HEK293 (cell line): ENCODE measurements at regions not wholly inside any gene's neighbourhood (a gene's known extent, or its start where the extent isn't known, plus 50 kb on each side); places are given as distances from the start of the nearest gene placed in this dataset.
A peak's percentile ranks its signal among the peaks of the same experiment; 100 is the strongest.

ENCODE experiments used
- CTCF ChIA-PET: fragments of 350-600 bp; formaldehyde crosslinking; extraction: SDS; loops from one replicate; lab custom pipeline; 2021; ENCODE audit warnings: antibody characterized with exemption; lab: Yijun Ruan, JAX
- POLR2A ChIA-PET: fragments of 300-600 bp; formaldehyde crosslinking; extraction: SDS; loops from one replicate; lab custom pipeline; 2020; ENCODE audit warnings: antibody characterized with exemption, inconsistent platforms; lab: Yijun Ruan, JAX
- H3K27ac ChIP-seq: fragments of 200-500 bp; sonication (Bioruptor generic); 2 replicates; pipeline ENCODE4 v1.5.1; 2014; ENCODE audit warnings: low read depth, low read length, control low read depth, inconsistent platforms; ENCODE audit errors: extremely low read depth
- H3K36me3 ChIP-seq, 2 experiments: fragments of 200-500 bp in 1 of 2; sonication (Bioruptor generic) in 1 of 2; 1 replicate in 1 of 2; 2 replicates in 1 of 2; pipeline ENCODE4 v1.5.1; 2014 to 2017; ENCODE audit warnings: inconsistent platforms in 2 of 2, low read length in 2 of 2; ENCODE audit not compliant: control insufficient read depth in 2 of 2, insufficient read depth in 1 of 2
- H3K4me1 ChIP-seq: fragments of 200-500 bp; sonication (Bioruptor generic); 2 replicates; pipeline ENCODE4 v1.5.1; 2014; ENCODE audit warnings: mild to moderate bottlenecking, low read length, inconsistent platforms; ENCODE audit not compliant: control insufficient read depth, insufficient read depth
- H3K4me3 ChIP-seq: 2 replicates; pipeline ENCODE4 v1.5.1; 2011; ENCODE audit warnings: low read depth, mild to moderate bottlenecking, control low read depth, low read length, moderate library complexity
- H3K9me3 ChIP-seq: fragments of 200-500 bp; sonication (Bioruptor generic); 2 replicates; pipeline ENCODE4 v1.5.1; 2014; ENCODE audit warnings: low read depth, low read length, inconsistent platforms; ENCODE audit not compliant: control insufficient read depth, insufficient read depth
- ELK4 ChIP-seq: IDR thresholded peaks from 2 replicates; pipeline ENCODE4 v1.6.1; 2011; ENCODE audit warnings: mild to moderate bottlenecking, low read depth, low read length, borderline replicate concordance
- HOXD13 ChIP-seq: sonication (generic); formaldehyde crosslinking; IDR thresholded peaks from 2 replicates; pipeline ENCODE4 v1.8.0; 2022; ENCODE audit warnings: missing genetic modification reagents, borderline replicate concordance
- IKZF3 ChIP-seq: fragments of 450-650 bp; IDR thresholded peaks from 2 replicates; pipeline ENCODE4 v1.5.0; 2018; ENCODE audit warnings: missing biosample characterization, mild to moderate bottlenecking, missing genetic modification characterization, moderate library complexity
- KLF8 ChIP-seq: fragments of 450-650 bp; formaldehyde crosslinking; IDR thresholded peaks from 2 replicates; pipeline ENCODE4 v1.5.1; 2016; ENCODE audit warnings: missing biosample characterization, missing genetic modification characterization
- SETDB1 ChIP-seq: IDR thresholded peaks from one replicate; pipeline ENCODE4 v1.6.1; 2017; ENCODE audit warnings: mild to moderate bottlenecking, low read length, moderate library complexity, mixed read lengths; ENCODE audit not compliant: insufficient read length
- ZNF132 ChIP-seq: fragments of 450-650 bp; formaldehyde crosslinking; IDR thresholded peaks from 2 replicates; pipeline ENCODE4 v1.5.1; 2017; ENCODE audit warnings: missing biosample characterization, missing genetic modification characterization, borderline replicate concordance
- ZNF138 ChIP-seq: fragments of 450-650 bp; formaldehyde crosslinking; IDR thresholded peaks from 2 replicates; pipeline ENCODE4 v1.5.1; 2016; ENCODE audit warnings: missing biosample characterization, missing genetic modification characterization, borderline replicate concordance
- ZNF146 ChIP-seq: fragments of 450-650 bp; formaldehyde crosslinking; IDR thresholded peaks from 2 replicates; pipeline ENCODE4 v1.5.1; 2016; ENCODE audit warnings: missing biosample characterization, missing genetic modification characterization
- ZNF280D ChIP-seq: fragments of 450-650 bp; formaldehyde crosslinking; IDR thresholded peaks from 2 replicates; pipeline ENCODE4 v1.5.1; 2016; ENCODE audit warnings: missing biosample characterization, missing genetic modification characterization
- ZNF394 ChIP-seq: fragments of 450-650 bp; formaldehyde crosslinking; IDR thresholded peaks from 2 replicates; pipeline ENCODE4 v1.5.1; 2016; ENCODE audit warnings: missing biosample characterization, missing genetic modification characterization, mild to moderate bottlenecking, moderate library complexity, borderline replicate concordance
- ZNF416 ChIP-seq: fragments of 450-650 bp; formaldehyde crosslinking; IDR thresholded peaks from 2 replicates; pipeline ENCODE4 v1.5.1; 2016; ENCODE audit warnings: missing biosample characterization, missing genetic modification characterization
- ZNF48 ChIP-seq: fragments of 450-650 bp; formaldehyde crosslinking; IDR thresholded peaks from 2 replicates; pipeline ENCODE4 v1.5.1; 2016; ENCODE audit warnings: missing biosample characterization, missing genetic modification characterization
- ZNF529 ChIP-seq: fragments of 450-650 bp; formaldehyde crosslinking; IDR thresholded peaks from 2 replicates; pipeline ENCODE4 v1.5.1; 2017; ENCODE audit warnings: missing genetic modification characterization, missing biosample characterization; ENCODE audit not compliant: insufficient replicate concordance
- ZNF544 ChIP-seq: fragments of 450-650 bp; formaldehyde crosslinking; IDR thresholded peaks from 2 replicates; pipeline ENCODE4 v1.5.0; 2017; ENCODE audit warnings: missing biosample characterization, missing genetic modification characterization
- ZNF585B ChIP-seq: fragments of 450-650 bp; formaldehyde crosslinking; IDR thresholded peaks from 2 replicates; pipeline ENCODE4 v1.5.1; 2016; ENCODE audit warnings: missing biosample characterization, missing genetic modification characterization
- ZNF654 ChIP-seq: fragments of 450-650 bp; formaldehyde crosslinking; IDR thresholded peaks from 2 replicates; pipeline ENCODE4 v1.5.1; 2016; ENCODE audit warnings: low read depth, missing biosample characterization, missing genetic modification characterization
- ZNF664 ChIP-seq: fragments of 450-650 bp; formaldehyde crosslinking; IDR thresholded peaks from 2 replicates; pipeline ENCODE4 v1.5.1; 2016; ENCODE audit warnings: missing biosample characterization, missing genetic modification characterization
- ZNF704 ChIP-seq: fragments of 450-650 bp; formaldehyde crosslinking; IDR thresholded peaks from 2 replicates; pipeline ENCODE4 v1.5.1; 2016; ENCODE audit warnings: missing biosample characterization, missing genetic modification characterization
- TF ChIP-seq, protein P1 (sequence below): fragments of 450-650 bp; formaldehyde crosslinking; IDR thresholded peaks from 2 replicates; pipeline ENCODE4 v1.5.1; 2017; ENCODE audit warnings: missing biosample characterization, missing genetic modification characterization

- ChIA-PET POLR2A (no interaction called here), CTCF (interaction anchor here (1.4 kb wide), 1 partner anchor 31 kb away, joined by 3 read pairs; no protein-coding TSS in a partner anchor)
- Histone ChIP-seq H3K4me3 (no peak overlapping the region), H3K36me3 (no peaks in the 10 kb centered on the region), H3K27ac (no peak overlapping the region), H3K9me3 (no peaks in the 10 kb centered on the region), H3K4me1 (no peaks in the 10 kb centered on the region)
- TF ChIP-seq ZNF132 (no peak), ZNF529 (tag by site-specific recombination) (no peak), SETDB1 (no peak), ZNF664 (tag by site-specific recombination) (no peak), ZNF394 (tag by site-specific recombination) (no peak), ELK4 (no peak), ZNF544 (tag by site-specific recombination) (no peak), KLF8 (tag by site-specific recombination) (no peak), ZNF416 (tag by site-specific recombination) (no peak), ZNF138 (no peak), HOXD13 (no peak), ZNF146 (tag by site-specific recombination) (no peak), ZNF280D (tag by site-specific recombination) (no peak), ZNF654 (tag by site-specific recombination) (no peak), IKZF3 (tag by site-specific recombination) (no peak), ZNF48 (tag by site-specific recombination) (no peak)
- TF ChIP-seq, protein P1, sequence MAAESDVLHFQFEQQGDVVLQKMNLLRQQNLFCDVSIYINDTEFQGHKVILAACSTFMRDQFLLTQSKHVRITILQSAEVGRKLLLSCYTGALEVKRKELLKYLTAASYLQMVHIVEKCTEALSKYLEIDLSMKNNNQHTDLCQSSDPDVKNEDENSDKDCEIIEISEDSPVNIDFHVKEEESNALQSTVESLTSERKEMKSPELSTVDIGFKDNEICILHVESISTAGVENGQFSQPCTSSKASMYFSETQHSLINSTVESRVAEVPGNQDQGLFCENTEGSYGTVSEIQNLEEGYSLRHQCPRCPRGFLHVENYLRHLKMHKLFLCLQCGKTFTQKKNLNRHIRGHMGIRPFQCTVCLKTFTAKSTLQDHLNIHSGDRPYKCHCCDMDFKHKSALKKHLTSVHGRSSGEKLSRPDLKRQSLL (tag by site-specific recombination), result no peak
Observed at GRCh38 chr2:604385-604784, 72.8 kb downstream of the TMEM18 start.

DNA sequence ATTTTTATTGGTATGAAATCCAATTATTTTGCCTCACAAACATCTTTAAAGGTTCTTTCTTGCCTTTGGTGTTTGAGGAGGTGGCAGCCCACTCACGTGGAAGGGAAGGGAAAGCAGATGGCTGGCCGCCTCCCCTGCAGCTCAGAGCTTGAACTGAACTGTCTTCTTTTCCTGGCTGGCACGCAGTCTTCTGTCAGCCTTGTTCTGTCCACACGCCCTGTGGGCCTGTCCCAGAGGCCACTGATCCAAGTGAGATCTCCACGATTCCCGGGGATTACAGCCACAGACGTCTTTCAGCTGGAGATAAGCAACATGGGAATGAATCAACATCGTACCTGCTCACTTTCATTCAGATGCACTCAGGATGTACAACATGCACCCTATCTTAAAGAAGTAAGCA is 73.3 kb downstream of the TMEM18 start:
- no peak overlapping the region for H3K27ac ChIP-seq
- CTCF ChIA-PET, result interaction anchor here (1.4 kb wide), 1 partner anchor 32 kb away, joined by 3 read pairs; no protein-coding TSS in a partner anchor
- H3K4me1 ChIP-seq, result no peaks in the 10 kb centered on the region
- no peaks in the 10 kb centered on the region for H3K9me3 ChIP-seq
- TF ChIP-seq ZNF585B (peak; percentile 10; the same call in 1 of the 2 replicates), ZNF704 (tag by site-specific recombination) (no peak)
- no peaks in the 10 kb centered on the region for H3K36me3 ChIP-seq
- POLR2A ChIA-PET, result no interaction called here
- no peak overlapping the region for H3K4me3 ChIP-seq
